Trophoblast cell (in vitro differentiated cells and primary cell): ENCODE measurements at regions not wholly inside any gene's neighbourhood (a gene's known extent, or its start where the extent isn't known, plus 50 kb on each side); places are given as distances from the start of the nearest gene placed in this dataset.

ENCODE experiments used
- DNase-seq, 2 donors: peaks; one replicate each; pipeline ENCODE4 v3.0.0-alpha.2; 2016
- H2AFZ ChIP-seq: 2 replicates; pipeline ENCODE4 v1.6.1; 2013; ENCODE audit warnings: low read length, moderate library complexity, mild to moderate bottlenecking; ENCODE audit not compliant: insufficient read depth, poor library complexity
- H2AK5ac ChIP-seq: 2 replicates; pipeline ENCODE4 v1.6.1; 2013; ENCODE audit warnings: mild to moderate bottlenecking, low read length
- H2BK120ac ChIP-seq: 2 replicates; pipeline ENCODE4 v1.6.1; 2013; ENCODE audit warnings: low read length, mild to moderate bottlenecking, moderate library complexity; ENCODE audit not compliant: insufficient read depth, poor library complexity
- H2BK12ac ChIP-seq: 2 replicates; pipeline ENCODE4 v1.6.1; 2013; ENCODE audit warnings: mild to moderate bottlenecking, low read length, moderate library complexity
- H2BK5ac ChIP-seq: 2 replicates; pipeline ENCODE4 v1.6.1; 2013; ENCODE audit warnings: low read length, low read depth, moderate library complexity, mild to moderate bottlenecking; ENCODE audit not compliant: poor library complexity
- H3K14ac ChIP-seq: 2 replicates; pipeline ENCODE4 v1.6.1; 2013; ENCODE audit warnings: mild to moderate bottlenecking, low read length
- H3K18ac ChIP-seq: 2 replicates; pipeline ENCODE4 v1.6.1; 2013; ENCODE audit warnings: mild to moderate bottlenecking, low read length
- H3K23ac ChIP-seq: 2 replicates; pipeline ENCODE4 v1.6.1; 2013; ENCODE audit warnings: low read length
- H3K27ac ChIP-seq: 2 replicates; pipeline ENCODE4 v1.5.1; 2013; ENCODE audit warnings: low read depth, mild to moderate bottlenecking, inconsistent platforms, low read length, moderate library complexity
- H3K27me3 ChIP-seq: 2 replicates; pipeline ENCODE4 v1.6.1; 2013; ENCODE audit warnings: inconsistent platforms, mild to moderate bottlenecking, low read length, moderate library complexity; ENCODE audit not compliant: insufficient read depth
- H3K36me3 ChIP-seq, 2 experiments: 1 replicate in 1 of 2; 2 replicates in 1 of 2; pipeline ENCODE4 v1.6.1; 2013; ENCODE audit warnings: low read length in 2 of 2, mild to moderate bottlenecking in 2 of 2, moderate library complexity in 1 of 2; ENCODE audit not compliant: insufficient read depth in 2 of 2, control insufficient read depth in 1 of 2
- H3K4ac ChIP-seq: 2 replicates; pipeline ENCODE4 v1.6.1; 2013; ENCODE audit warnings: low read depth, mild to moderate bottlenecking, low read length, moderate library complexity
- H3K4me1 ChIP-seq, 2 experiments: 1 replicate in 1 of 2; 2 replicates in 1 of 2; pipeline ENCODE4 v1.6.1; 2013; ENCODE audit warnings: low read length in 2 of 2, mild to moderate bottlenecking in 2 of 2, moderate library complexity in 1 of 2; ENCODE audit not compliant: insufficient read depth in 2 of 2, control insufficient read depth in 1 of 2
- H3K4me2 ChIP-seq: 2 replicates; pipeline ENCODE4 v1.6.1; 2013; ENCODE audit warnings: inconsistent platforms, mild to moderate bottlenecking, low read length, moderate library complexity
- H3K4me3 ChIP-seq: 2 replicates; pipeline ENCODE4 v1.5.1; 2013; ENCODE audit warnings: mild to moderate bottlenecking, low read depth, low read length, inconsistent platforms
- H3K79me1 ChIP-seq: one replicate; pipeline ENCODE4 v1.6.1; 2013; ENCODE audit warnings: low read length
- H3K79me2 ChIP-seq: 2 replicates; pipeline ENCODE4 v1.6.1; 2013; ENCODE audit warnings: low read length, mild to moderate bottlenecking; ENCODE audit not compliant: control insufficient read depth, insufficient read depth, poor library complexity
- H3K9ac ChIP-seq: 2 replicates; pipeline ENCODE4 v1.6.1; 2013; ENCODE audit warnings: mild to moderate bottlenecking, low read length
- H3K9me3 ChIP-seq: 2 replicates; pipeline ENCODE4 v1.6.1; 2013; ENCODE audit warnings: low read depth, mild to moderate bottlenecking, control low read depth, inconsistent platforms, low read length; ENCODE audit not compliant: insufficient read depth
- H4K12ac ChIP-seq: 2 replicates; pipeline ENCODE4 v1.6.1; 2013; ENCODE audit warnings: low read depth, mild to moderate bottlenecking, low read length, moderate library complexity
- H4K8ac ChIP-seq: 2 replicates; pipeline ENCODE4 v1.6.1; 2013; ENCODE audit warnings: low read depth, mild to moderate bottlenecking, low read length, moderate library complexity
- H4K91ac ChIP-seq: one replicate; pipeline ENCODE4 v1.6.1; 2013; ENCODE audit warnings: low read depth, mild to moderate bottlenecking, low read length, moderate library complexity
- WGBS: extraction: QIAGEN DNeasy Blood & Tissue Kit; methylation state at CpG from one replicate; pipeline ENCODE4 v1.1.7; 2013; ENCODE audit warnings: missing lambda C conversion rate; ENCODE audit not compliant: insufficient read length, insufficient coverage; ENCODE audit errors: extremely low coverage; 5-methylcytosine and 5-hydroxymethylcytosine counted together

DNA sequence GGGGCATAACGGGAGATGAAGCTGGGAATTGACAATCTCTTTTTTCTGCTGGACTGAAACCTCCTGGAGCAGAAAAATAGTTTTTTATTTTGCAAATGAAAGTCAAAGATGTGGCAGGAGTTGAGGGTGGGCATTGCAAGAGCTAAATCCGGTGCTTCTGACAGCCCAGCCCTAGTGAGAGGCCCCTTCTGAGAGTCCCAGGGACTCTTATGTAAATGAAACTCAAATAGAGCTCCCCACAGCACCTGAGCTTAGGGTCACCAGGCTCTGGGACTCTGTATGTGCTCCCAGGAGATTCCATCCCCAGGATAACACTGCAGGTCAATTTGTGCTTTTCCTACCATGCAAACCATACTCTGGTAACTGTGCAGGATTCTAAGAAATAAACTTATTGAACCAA, 192.8 kb downstream of the ANKRD30B start:
- Histone ChIP-seq H3K14ac (no peak overlapping the region), H3K79me2 (no peaks in the 10 kb centered on the region), H3K27me3 (no peaks in the 10 kb centered on the region), H2AFZ (no peak overlapping the region), H2AK5ac (no peak overlapping the region), H3K36me3 (no peaks in the 10 kb centered on the region), H2BK12ac (no peak overlapping the region), H3K4ac (no peak overlapping the region), H4K12ac (no peak overlapping the region), H2BK5ac (no peak overlapping the region), H3K4me2 (no peak overlapping the region), H3K4me3 (no peak overlapping the region), H3K9me3 (peaks cover 33% of the 10 kb centered on the region), H3K9ac (no peak overlapping the region), H3K79me1 (no peaks in the 10 kb centered on the region), H3K27ac (no peak overlapping the region), H4K8ac (no peak overlapping the region), H4K91ac (no peak overlapping the region), H3K4me1 (no peaks in the 10 kb centered on the region), H2BK120ac (no peak overlapping the region), H3K18ac (no peak overlapping the region), H3K23ac (no peak overlapping the region)
- WGBS = no CpG with 5 or more reads among the region's 2 CpGs
- DNase-seq = no peak

DNA sequence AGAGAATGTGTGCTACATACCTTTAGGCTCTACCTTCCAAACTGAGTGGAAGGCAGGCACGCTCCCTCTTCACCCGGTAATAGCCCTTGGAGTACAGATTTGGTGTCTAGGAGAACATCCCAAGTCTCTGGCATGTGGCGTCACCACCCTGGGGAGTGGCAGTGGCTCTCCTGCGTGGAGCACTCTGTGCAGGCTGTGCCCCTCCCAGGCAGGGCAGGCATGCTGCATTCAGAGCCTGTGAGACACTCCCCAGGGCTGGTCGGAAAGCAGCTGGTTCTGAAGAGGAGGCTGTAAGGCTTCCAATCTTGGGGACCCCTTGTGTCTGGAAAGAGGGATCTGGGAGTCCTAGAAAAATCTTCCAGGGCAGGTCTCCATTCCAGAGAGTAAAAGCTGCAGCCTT, 193.3 kb downstream of the ANKRD30B start:
- Histone ChIP-seq H2BK12ac (no peak overlapping the region), H3K9me3 (peaks cover 28% of the 10 kb centered on the region), H3K14ac (no peak overlapping the region), H3K18ac (no peak overlapping the region), H3K27ac (no peak overlapping the region), H3K27me3 (no peaks in the 10 kb centered on the region), H4K8ac (no peak overlapping the region), H2AFZ (no peak overlapping the region), H3K4me3 (no peak overlapping the region), H3K79me1 (no peaks in the 10 kb centered on the region), H3K4me2 (no peak overlapping the region), H3K36me3 (no peaks in the 10 kb centered on the region), H2BK120ac (no peak overlapping the region), H2BK5ac (no peak overlapping the region), H2AK5ac (no peak overlapping the region), H3K4ac (no peak overlapping the region), H3K23ac (no peak overlapping the region), H4K91ac (no peak overlapping the region), H4K12ac (no peak overlapping the region), H3K79me2 (no peaks in the 10 kb centered on the region), H3K4me1 (no peaks in the 10 kb centered on the region), H3K9ac (no peak overlapping the region)
- no CpG with 5 or more reads among the region's 5 CpGs for WGBS
- no peak for DNase-seq

DNA sequence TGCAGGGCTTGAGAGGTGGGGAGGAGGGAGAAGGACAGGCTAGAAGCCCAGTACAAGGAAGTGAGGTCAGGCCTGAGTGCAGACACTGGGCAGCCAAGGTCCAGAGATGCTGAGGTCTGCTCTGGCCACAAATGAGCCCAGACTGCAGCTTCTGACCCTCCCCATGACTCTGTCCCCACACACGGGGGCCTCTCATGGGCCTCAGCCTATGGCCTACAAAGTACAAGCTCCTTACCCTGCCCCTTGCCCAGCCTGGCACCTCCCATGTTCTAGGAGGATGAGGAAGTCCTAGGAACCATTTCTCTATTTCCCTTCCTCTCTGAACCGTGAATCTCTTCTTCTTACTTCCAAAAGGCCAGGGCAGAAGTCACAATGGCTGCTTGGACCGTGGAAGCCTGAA, 193.8 kb downstream of the ANKRD30B start:
- H3K79me2 ChIP-seq = no peaks in the 10 kb centered on the region
- no peak overlapping the region for H2BK120ac ChIP-seq
- H4K12ac ChIP-seq = no peak overlapping the region
- no peaks in the 10 kb centered on the region for H3K27me3 ChIP-seq
- H3K9ac ChIP-seq = no peak overlapping the region
- H3K79me1 ChIP-seq = no peaks in the 10 kb centered on the region
- H3K4me2 ChIP-seq = no peak overlapping the region
- DNase-seq = no peak
- no peak overlapping the region for H2BK5ac ChIP-seq
- H3K9me3 ChIP-seq = peaks cover 26% of the 10 kb centered on the region
- no peak overlapping the region for H2AFZ ChIP-seq
- no CpG with 5 or more reads among the region's 3 CpGs for WGBS
- no peak overlapping the region for H3K27ac ChIP-seq
- H3K4me1 ChIP-seq = no peaks in the 10 kb centered on the region
- H3K23ac ChIP-seq = no peak overlapping the region
- no peak overlapping the region for H4K91ac ChIP-seq
- H4K8ac ChIP-seq = no peak overlapping the region
- H3K4ac ChIP-seq = no peak overlapping the region
- H3K4me3 ChIP-seq = no peak overlapping the region
- no peak overlapping the region for H2AK5ac ChIP-seq
- H3K18ac ChIP-seq = no peak overlapping the region
- H3K14ac ChIP-seq = no peak overlapping the region
- H3K36me3 ChIP-seq = no peaks in the 10 kb centered on the region
- H2BK12ac ChIP-seq = no peak overlapping the region

DNA sequence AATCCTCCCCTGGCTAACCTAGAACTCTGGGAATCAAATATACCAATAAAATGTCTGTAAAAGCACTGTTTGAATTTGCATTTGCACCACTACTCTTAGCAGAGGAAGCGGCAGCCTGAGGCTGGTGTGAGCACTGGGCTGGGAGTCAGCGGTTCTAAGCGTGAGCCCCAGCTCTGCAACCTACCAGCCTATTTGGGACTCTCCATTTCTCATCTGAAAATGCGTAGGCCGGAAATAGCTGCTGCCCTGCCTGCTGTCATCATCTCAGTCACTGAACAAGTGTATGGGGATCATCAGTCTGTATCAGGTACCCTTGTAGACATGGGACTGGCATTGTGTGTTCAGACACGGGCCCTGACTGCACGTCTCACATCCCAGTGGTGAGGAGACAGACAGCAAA, 194.3 kb downstream of the ANKRD30B start:
- Histone ChIP-seq H3K9ac (peak overlapping the region; percentile 53), H3K14ac (no peak overlapping the region), H3K23ac (no peak overlapping the region), H2BK12ac (no peak overlapping the region), H3K27me3 (no peaks in the 10 kb centered on the region), H3K4me3 (no peak overlapping the region), H4K91ac (no peak overlapping the region), H3K9me3 (peaks cover 25% of the 10 kb centered on the region), H3K4ac (no peak overlapping the region), H4K8ac (no peak overlapping the region), H3K4me2 (no peak overlapping the region), H4K12ac (no peak overlapping the region), H3K36me3 (no peaks in the 10 kb centered on the region), H2BK5ac (no peak overlapping the region), H3K27ac (no peak overlapping the region), H3K79me2 (no peaks in the 10 kb centered on the region), H3K4me1 (no peaks in the 10 kb centered on the region), H2AFZ (no peak overlapping the region), H3K79me1 (no peaks in the 10 kb centered on the region), H2AK5ac (no peak overlapping the region), H3K18ac (no peak overlapping the region), H2BK120ac (no peak overlapping the region)
- no peak for DNase-seq
- WGBS = no CpG with 5 or more reads among the region's 7 CpGs
